Activated CD4-positive, alpha-beta T cell treated with anti-CD3 and anti-CD28 coated beads, Interleukin-2, amount 50 U/mL, for 4 hours (primary cell): ENCODE measurements at regions not wholly inside any gene's neighbourhood (a gene's known extent, or its start where the extent isn't known, plus 50 kb on each side); places are given as distances from the start of the nearest gene placed in this dataset.

ENCODE experiments used
- DNase-seq, 2 experiments: peaks; one replicate each; pipeline ENCODE4 v3.0.0-alpha.2; 2020

DNA sequence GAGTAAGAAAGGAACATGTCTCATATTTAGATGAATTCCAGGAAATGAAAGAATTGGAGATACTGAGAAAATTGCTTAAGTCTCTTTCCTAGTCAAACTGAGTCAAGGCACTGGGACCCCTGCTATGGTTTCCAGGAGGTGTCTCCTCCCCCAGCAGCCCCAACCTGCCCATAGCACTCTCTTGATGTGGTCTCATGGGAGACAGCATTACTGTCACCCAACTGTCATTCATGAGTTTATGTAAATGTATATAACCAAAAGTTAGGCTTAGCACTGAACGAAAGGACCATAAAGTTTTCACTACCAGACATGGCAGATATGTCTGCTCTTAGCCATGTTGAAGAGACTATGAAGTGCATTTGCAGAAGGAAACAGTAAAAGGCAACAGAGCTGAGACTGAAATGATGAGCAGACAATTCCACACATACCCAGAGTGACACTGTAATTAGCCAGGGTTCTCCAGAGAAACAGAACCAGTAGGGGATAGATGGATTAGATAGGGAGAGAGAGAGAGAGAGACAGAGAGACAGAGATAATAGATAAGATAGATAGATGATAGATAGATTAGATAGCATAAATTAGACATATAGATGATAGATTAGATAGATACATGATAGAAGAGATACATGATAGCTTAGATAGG is 328.1 kb downstream of the BRD1 start:
- no peak for DNase-seq

DNA sequence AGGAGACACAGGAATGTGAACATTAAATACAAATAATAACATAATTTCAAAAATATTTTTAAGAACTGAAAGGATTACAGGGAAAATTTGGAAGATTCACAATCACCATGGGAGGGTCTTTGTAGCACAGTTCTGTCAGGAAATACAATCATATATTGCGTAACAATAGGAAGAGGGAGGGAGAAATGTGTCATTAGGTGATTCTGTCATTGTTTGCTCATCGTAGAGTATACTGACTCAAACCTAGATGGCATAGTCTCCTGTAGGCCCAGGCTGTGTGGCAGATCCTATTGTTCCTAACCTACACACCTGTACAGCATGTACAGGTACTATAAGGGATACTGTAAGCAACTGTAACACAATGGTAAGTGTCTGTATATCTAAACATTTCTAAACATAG is 330.4 kb downstream of the BRD1 start:
- DNase-seq: no peak

- DNase-seq: no peak
These were observed 333.1 kb downstream of the BRD1 start for GRCh38 chr22:49494555-49494954.

DNA sequence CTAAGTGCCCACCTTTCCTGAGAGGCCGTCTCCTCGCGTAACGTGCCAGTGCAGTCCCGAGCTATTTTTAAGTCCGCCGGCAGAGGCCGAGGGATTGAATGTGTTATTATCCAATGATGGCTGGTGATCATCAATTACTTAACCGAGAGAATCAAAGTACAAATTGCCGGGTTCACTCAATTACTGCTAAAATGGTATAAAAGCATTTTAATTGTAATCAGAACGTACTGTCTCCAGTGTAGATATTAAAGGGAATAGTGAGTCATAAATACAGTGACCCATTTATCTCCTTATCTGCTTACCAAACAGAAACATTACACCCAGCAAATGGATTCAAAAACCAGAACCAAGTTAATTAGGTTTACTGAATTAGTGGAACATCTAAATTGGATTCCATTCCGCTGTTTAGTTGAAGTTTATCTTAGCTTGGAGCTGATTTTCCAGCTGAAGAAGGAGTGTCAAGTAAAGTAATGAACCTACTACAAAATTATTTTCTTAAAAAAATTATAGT is 334.9 kb downstream of the BRD1 start:
- DNase-seq: no peak

GRCh38 chr22:49492308-49492707 is 335.4 kb downstream of the BRD1 start:
- no peak for DNase-seq

- DNase-seq: no peak
These were observed 335.9 kb downstream of the BRD1 start for GRCh38 chr22:49491726-49492125.

DNA sequence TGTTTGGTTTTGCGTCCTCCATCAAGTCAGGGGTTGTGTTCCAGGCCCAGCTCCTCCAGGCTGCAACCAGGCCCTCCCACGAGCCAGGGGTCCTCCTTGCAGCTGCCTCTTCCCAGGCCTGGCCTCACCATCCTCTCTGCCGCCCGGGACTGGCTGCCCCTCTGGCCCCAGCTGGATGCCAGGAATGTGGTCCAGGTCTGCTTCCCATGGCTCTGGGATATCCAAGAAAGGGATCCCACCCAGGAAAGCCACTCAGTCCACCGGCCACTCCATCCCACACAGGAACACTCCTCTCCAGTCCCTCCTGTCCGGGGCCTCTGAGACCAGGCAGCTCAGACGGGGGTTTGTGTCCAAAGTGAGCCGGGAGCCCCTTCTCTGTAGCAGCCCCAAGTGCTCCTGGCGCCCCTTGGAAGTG is 336.4 kb downstream of the BRD1 start:
- no peak for DNase-seq

DNA sequence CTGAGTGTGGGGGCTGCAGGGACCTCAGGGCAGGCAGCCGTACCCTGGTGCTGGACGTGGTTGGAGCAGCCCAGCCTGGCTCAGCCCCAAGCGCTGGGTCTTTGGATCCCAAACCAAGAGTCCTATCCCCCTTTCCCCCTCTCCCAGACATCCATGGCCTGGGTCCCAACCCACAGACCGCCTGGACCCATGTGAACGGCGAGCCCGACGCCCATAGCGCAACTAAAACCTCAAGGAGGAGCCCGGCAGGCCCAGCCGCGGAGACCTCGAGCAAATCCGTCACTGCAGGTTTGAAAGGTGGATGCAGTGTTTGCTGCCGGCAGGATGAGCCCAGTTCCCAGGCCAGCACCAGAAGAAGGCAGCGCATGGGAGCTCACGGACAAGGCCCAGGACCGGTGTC is 337.0 kb downstream of the BRD1 start:
- no peak for DNase-seq

DNA sequence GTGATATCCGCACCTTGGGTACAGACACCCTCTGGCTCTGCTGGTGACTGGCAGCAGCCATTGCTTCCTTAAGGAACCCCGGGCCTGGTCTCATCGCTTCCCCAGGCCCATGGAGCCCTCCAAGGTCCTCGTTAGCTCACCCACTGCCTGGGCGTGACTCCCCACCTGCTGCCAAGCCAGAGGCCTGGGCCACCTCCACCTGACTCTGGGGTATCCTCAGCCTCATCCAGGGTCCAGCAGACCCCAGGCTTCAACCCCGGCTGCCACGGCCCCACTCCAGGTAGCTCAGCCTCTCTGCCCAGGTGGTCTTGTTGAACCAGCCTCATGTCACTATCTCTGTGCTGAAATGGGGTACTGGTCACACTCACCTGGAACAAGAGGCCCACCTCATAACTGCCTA is 337.9 kb downstream of the BRD1 start:
- no peak for DNase-seq

DNA sequence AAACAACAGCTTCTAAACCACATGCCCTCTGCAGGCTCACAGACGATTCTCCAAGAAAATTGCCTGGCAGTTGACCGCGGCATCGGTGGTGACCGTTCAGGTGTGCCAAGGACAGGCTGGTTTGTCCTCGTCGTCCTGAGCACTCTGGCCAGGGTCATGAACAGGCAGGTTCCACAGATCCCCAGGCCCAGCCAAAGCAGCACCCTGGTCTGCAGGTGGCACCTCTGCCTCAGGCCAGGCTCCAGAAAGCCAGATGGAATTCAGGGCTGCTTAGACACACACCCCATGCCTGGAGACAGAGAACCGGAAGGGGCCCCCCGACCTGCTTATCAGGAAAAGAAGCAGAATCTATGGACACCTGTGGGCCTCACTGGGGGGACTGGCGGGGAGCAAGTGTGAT is 338.7 kb downstream of the BRD1 start:
- DNase-seq: no peak

DNA sequence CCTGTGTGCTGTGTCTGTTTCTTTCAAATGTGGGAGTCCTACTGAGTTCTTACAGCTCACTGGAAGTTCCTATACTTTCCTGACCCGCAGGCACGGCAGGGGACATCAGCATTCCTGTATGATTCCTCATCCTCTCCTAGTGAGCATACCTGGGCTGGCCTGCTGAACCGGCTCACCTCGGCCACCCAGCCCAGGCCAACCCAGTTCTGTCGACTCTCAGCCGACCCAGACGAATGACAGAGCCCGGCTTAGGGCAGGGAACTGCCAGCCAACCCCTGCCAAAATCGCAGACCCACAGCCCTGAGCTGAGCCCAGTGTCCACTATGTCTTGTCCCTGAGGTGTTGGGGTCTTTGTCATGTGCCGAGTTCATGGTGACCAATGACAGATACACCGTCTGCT is 339.7 kb downstream of the BRD1 start:
- DNase-seq: no peak

GRCh38 chr22:49486225-49486624 is 341.4 kb downstream of the BRD1 start:
- DNase-seq: no peak

DNA sequence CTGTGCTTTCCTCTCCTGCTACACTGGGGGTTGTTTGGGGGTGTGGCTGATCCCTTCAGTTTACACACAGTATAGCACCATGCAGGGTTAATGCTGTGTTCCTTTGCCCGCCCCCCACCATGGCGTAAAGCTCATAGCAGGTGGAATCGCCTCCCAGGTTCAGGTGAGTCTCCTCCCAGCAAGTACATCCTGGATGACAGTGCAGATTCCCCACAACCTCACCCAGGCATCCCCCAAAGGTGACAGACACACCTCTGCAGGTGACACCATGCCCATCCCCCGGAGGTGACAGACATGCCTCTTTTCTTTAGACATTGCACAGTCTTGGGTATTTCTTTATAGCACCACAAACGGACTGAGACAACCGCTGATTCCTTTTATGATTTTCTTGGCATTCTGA is 343.7 kb downstream of the BRD1 start:
- no peak for DNase-seq

DNA sequence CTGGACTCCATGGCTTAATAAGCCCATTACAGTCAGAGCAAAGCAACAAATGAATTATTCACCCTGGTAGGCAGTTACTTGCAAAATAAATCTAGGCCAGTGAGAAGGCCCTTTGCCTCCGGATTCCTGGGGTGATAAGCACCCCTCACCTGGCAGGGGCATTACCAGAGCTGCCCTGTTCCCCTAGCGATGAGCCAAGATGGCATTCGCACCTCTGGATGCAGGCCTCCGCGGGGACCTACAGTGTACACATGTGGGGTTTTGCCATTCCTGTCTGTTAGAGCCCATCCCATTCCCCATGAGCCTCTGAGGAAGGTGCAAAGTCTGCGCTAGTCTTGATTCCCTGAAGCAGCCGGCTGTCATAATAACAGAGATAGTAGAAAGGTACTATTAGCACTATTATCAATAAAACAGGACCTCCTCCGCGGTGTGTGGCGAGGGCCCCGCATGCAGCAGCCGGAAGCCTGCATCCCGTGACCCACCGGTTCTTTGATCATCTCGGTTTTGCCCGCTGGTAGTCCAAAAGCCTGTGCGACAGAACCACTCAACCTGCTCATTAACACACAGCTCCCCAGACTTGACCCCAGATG is 344.3 kb downstream of the BRD1 start:
- no peak for DNase-seq

- no peak for DNase-seq
These were observed 344.9 kb downstream of the BRD1 start for GRCh38 chr22:49482811-49483210.

- DNase-seq: no peak
These were observed 345.8 kb downstream of the BRD1 start for GRCh38 chr22:49481659-49482399.

DNA sequence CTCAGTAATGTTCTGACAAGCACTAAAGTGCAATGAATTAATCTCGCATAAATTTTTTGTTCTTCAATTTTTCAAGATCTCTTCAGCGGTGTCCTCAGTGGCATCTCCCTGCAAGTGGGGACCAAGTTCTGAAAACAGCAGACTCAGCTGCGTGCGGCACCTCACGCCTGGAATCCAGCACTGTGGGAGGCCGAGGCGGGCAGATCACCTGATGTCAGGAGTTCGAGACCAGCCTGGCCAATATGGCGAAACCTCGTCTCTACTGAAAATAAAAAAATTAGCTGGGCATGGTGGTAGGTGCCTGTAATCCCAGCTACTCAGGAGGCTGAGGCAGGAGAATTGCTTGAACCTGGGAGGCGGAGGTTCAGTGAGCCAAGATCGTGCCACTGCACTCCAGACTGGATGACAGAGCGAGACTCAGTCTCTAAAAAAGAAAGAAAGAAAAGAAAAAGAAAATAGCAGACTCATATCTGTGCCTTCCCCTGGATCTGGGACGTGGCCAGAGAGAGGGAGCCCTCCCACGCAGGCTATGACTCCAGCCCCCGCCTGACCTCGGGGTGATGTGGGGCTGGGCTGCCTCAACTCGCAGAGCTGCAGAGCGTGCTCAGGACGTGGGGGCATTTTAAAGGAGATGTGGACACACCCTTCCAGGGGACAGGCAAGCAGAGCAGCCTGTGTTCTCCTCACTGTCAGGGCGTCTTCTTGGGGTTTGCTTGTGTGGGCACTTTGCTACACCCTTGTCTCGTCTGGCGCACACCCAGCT is 346.6 kb downstream of the BRD1 start:
- DNase-seq: no peak

DNA sequence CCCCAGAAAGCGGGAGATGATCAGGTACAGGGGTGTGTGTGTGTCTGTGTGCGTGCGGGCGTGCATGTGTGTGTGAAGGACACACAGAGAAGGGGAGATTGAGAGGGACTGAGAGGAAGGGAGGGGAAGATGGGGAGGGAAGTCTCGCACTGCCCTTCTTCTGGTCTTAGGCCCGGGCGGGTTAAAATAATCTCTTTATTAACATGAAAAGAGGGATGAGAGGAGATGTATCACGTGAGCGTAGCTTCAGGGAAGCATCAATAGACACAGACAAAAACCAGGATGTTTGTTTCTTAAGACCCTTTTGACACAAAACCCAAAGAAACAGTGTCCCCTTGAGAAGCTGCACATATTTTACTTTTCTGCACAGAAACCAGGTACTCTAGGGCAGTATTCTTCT is 347.3 kb downstream of the BRD1 start:
- no peak for DNase-seq

DNA sequence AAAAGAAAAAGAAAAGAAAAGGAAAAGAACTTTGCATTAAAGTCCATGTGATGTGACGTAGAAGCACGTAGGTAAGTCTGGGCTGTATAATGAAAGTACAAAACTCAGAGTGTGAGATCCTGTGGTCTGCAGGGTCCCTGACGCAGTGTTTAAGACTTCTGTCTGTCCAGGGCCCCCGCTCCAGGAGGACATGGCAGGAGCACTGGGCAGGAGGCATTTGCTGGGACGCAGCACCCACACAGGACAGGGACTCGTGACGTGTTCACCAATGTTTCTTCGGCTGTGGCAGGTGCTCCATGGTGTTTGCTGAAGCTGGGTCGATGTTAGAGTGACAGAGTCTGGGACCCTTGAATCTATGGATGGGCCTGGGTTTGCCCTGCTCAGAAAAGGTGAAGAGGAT is 348.1 kb downstream of the BRD1 start:
- DNase-seq: no peak

GRCh38 chr22:49476800-49477400 is 350.8 kb downstream of the BRD1 start:
- no peak for DNase-seq

GRCh38 chr22:49476176-49476575 is 351.5 kb downstream of the BRD1 start:
- DNase-seq: no peak

DNA sequence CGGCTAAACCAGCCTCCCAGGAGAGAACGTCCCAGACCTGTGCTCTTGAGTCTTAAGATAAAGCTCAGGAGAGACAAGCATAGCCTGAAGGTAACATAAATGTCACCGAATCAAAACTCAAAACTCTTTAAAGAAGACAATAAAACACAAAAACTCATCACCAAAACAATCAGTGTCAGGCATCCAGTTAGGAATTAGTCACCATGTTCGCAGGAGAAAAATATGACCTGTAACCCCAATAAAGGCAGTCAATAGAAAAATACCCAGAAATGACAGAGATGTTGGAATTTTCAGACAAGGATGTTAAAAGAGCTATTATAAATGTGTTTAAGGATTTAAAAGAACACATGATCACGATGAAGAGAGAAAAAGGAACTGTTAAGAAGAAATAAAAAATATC is 352.4 kb downstream of the BRD1 start:
- DNase-seq: no peak

GRCh38 chr22:49473286-49473685 is 354.4 kb downstream of the BRD1 start:
- no peak for DNase-seq
